OCI-LY3 (cell line): ENCODE measurements at regions not wholly inside any gene's neighbourhood (a gene's known extent, or its start where the extent isn't known, plus 50 kb on each side); places are given as distances from the start of the nearest gene placed in this dataset.

Experiments used
- H2AFZ ChIP-seq: fragments of 200-600, 300-600 bp; shearing (Covaris generic); 2 replicates; pipeline ENCODE4 v1.6.0; 2014; ENCODE audit warnings: antibody characterized with exemption, low read depth, low read length
- H3K27ac ChIP-seq: fragments of 200-600, 300-600 bp; sonication (generic); 2 replicates; pipeline ENCODE4 v1.5.1; 2014; ENCODE audit warnings: mild to moderate bottlenecking, low read length, moderate library complexity, mixed read lengths
- H3K27me3 ChIP-seq: fragments of 200-600, 300-600 bp; sonication (generic); 2 replicates; pipeline ENCODE4 v1.6.1; 2014; ENCODE audit warnings: low read depth, low read length, mixed read lengths
- H3K36me3 ChIP-seq: fragments of 200-600, 300-600 bp; sonication (generic); replicated peaks from 2 replicates; pipeline ENCODE3; 2014; ENCODE audit warnings: low read depth, low read length, mixed read lengths
- H3K4me1 ChIP-seq: fragments of 300-600, 200-600 bp; sonication (generic); 2 replicates; pipeline ENCODE4 v1.6.1; 2014; ENCODE audit warnings: low read length, mixed read lengths
- H3K4me2 ChIP-seq: fragments of 200-600, 300-600 bp; sonication (generic); 2 replicates; pipeline ENCODE4 v1.6.1; 2014; ENCODE audit warnings: low read length, mixed read lengths
- H3K4me3 ChIP-seq: fragments of 300-600, 200-600 bp; sonication (generic); 2 replicates; pipeline ENCODE4 v1.5.1; 2014; ENCODE audit warnings: antibody characterized with exemption, mild to moderate bottlenecking, low read length, moderate library complexity
- H3K79me2 ChIP-seq: fragments of 300-600, 200-600 bp; shearing (Covaris generic); 2 replicates; pipeline ENCODE4 v1.6.1; 2014; ENCODE audit warnings: mild to moderate bottlenecking, low read length, mixed read lengths
- H3K9ac ChIP-seq: fragments of 300-600, 200-600 bp; shearing (Covaris generic); 2 replicates; pipeline ENCODE4 v1.6.0; 2014; ENCODE audit warnings: mild to moderate bottlenecking, low read length, moderate library complexity
- H3K9me3 ChIP-seq: fragments of 200-600, 300-600 bp; shearing (Covaris generic); 2 replicates; pipeline ENCODE4 v1.6.1; 2014; ENCODE audit warnings: low read length, mixed read lengths; ENCODE audit not compliant: insufficient read depth
- H4K20me1 ChIP-seq: fragments of 200-600, 300-600 bp; sonication (generic); 2 replicates; pipeline ENCODE4 v1.6.1; 2016; ENCODE audit warnings: low read length, mixed read lengths; ENCODE audit not compliant: insufficient read depth
- CTCF ChIP-seq: fragments of 200-600, 300-600 bp; sonication (generic); IDR thresholded peaks from 2 replicates; pipeline ENCODE4 v1.5.1; 2014; ENCODE audit warnings: antibody characterized with exemption, low read length, low read depth
- EZH2phosphoT487 ChIP-seq: fragments of 200-600 bp; shearing (Covaris generic); IDR thresholded peaks from 2 replicates; pipeline ENCODE4 v1.6.1; 2018; ENCODE audit warnings: antibody characterized with exemption, mixed run types, low read depth

DNA sequence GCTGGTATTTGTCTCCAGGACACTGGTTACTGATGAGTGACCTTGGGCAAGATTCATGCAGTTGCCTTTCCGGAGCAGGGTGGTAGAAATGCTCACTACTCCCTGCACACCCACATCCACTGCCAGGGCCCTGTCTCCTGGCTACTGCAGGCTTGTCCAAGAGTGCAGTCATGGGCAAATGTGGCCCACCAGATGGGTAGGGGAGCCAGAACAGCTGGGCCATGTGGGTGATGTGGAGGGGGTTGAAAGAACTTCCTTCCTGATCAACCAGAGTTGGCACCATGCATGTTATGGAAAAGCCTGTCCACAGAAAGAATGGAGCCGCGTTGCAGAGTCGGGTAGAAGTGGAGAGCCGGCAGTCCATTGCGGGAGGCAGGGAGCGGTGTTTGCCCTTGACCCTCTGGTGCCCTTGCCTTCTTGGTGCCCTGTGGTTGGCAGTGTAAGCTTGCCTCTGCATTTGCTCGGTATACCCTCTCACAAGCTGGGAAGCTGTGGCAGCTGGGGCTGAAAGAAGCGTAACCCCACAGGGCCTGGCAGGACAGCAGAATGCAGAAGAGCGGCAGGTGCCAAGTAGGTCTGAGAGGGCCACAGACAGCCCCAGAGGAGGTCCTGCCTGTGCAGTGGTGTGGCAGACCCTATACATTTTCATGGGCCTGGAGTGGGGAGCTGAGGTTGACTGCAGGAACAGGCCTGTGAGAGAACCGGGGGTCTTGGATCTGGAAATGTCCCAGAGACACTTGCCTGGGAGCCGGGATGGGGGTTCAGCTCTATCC lies 253.2 kb downstream of the TFCP2L1 start:
- H3K4me1 ChIP-seq = no peaks in the 10 kb centered on the region
- H3K79me2 ChIP-seq = no peaks in the 10 kb centered on the region
- no peaks in the 10 kb centered on the region for H3K36me3 ChIP-seq
- no peak overlapping the region for H3K27ac ChIP-seq
- H3K9ac ChIP-seq = no peak overlapping the region
- H3K27me3 ChIP-seq = peaks cover 56% of the 10 kb centered on the region
- no peak overlapping the region for H3K4me2 ChIP-seq
- H2AFZ ChIP-seq = no peak overlapping the region
- no peak for TF ChIP-seq EZH2phosphoT487
- TF ChIP-seq CTCF = no peak
- H3K4me3 ChIP-seq = no peak overlapping the region
- H3K9me3 ChIP-seq = no peaks in the 10 kb centered on the region
- no peaks in the 10 kb centered on the region for H4K20me1 ChIP-seq

DNA sequence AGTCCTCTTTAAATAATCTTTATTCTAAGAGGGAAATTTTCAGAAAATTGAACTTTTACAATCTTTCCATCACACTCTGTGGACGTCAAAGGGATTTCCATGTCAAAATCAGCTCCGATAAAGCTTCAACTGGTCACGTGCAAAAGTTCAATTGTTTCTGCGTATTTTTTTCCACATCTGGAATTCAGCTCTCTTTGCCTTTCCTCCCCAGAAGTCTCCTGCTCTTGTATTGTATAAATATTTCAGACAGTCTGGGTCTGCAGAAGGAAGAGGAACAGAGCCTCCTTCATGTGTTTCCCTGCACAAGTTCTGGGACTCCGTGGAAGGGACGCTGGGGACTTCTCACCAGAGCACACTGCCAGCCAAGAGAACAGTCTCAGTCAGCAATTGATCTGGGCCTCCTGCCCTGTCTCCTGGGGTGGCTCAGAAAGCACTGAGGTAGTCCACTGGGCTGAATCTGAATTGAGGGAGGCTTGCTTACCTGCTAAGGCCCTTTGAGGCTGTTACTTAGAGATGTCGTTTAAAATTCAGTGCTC lies 251.5 kb downstream of the TFCP2L1 start:
- no peak overlapping the region for H3K27ac ChIP-seq
- H3K4me2 ChIP-seq = no peak overlapping the region
- no peak for TF ChIP-seq EZH2phosphoT487
- no peak for TF ChIP-seq CTCF
- H3K4me1 ChIP-seq = no peaks in the 10 kb centered on the region
- peaks cover 45% of the 10 kb centered on the region for H3K27me3 ChIP-seq
- no peaks in the 10 kb centered on the region for H3K36me3 ChIP-seq
- no peak overlapping the region for H2AFZ ChIP-seq
- no peak overlapping the region for H3K4me3 ChIP-seq
- H3K9ac ChIP-seq = no peak overlapping the region
- no peaks in the 10 kb centered on the region for H3K9me3 ChIP-seq
- no peaks in the 10 kb centered on the region for H3K79me2 ChIP-seq
- no peaks in the 10 kb centered on the region for H4K20me1 ChIP-seq

DNA sequence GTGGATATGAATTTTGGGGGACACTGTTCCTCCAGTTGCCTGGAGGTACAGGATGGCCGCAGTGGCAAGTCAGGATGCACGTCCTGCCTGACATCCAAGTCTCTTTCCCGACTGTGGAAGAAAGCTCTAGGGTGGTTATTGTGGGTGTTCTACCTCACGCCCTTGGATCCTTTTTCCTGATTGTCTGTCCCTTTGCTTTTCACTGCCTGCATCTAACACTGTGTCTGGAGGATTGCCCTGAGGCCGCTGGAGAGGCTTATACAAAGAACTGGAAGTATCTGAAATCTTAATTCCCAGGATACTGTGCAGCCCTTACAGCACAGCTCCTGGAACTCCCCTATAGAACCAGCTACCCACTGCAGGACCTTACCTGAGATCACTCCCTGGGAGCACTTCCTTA lies 250.5 kb downstream of the TFCP2L1 start:
- Histone ChIP-seq H2AFZ (no peak overlapping the region), H3K27me3 (peaks cover 38% of the 10 kb centered on the region), H4K20me1 (no peaks in the 10 kb centered on the region), H3K9me3 (no peaks in the 10 kb centered on the region), H3K4me2 (no peak overlapping the region), H3K79me2 (no peaks in the 10 kb centered on the region), H3K4me3 (no peak overlapping the region), H3K27ac (no peak overlapping the region), H3K4me1 (no peaks in the 10 kb centered on the region), H3K9ac (no peak overlapping the region), H3K36me3 (no peaks in the 10 kb centered on the region)
- TF ChIP-seq EZH2phosphoT487 (no peak), CTCF (no peak)

DNA sequence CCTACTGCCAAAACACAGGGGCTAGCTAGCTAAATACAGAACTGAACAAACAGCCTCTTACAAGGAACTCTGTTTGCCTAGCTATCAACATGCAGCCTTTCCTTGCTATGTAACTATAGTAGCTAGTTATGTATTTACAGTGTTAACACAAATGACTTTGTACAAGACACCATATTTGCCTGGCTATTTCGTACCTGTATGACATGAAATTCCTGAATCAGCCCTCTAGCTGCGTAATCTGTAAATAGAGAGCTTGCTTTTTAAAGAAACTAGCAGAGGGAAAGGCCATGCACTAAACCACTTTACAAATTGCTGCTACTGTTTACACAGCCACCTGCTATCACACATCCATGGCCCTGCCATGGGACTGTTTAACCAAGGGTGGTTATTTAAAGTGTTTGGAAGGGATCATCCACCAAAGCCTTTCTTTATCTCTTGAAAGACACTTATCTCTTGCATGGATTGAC lies 248.7 kb downstream of the TFCP2L1 start:
- Histone ChIP-seq H3K9me3 (no peaks in the 10 kb centered on the region), H2AFZ (no peak overlapping the region), H3K79me2 (no peaks in the 10 kb centered on the region), H4K20me1 (no peaks in the 10 kb centered on the region), H3K9ac (no peak overlapping the region), H3K4me1 (no peaks in the 10 kb centered on the region), H3K36me3 (no peaks in the 10 kb centered on the region), H3K27me3 (peaks cover 26% of the 10 kb centered on the region), H3K27ac (no peak overlapping the region), H3K4me2 (no peak overlapping the region), H3K4me3 (no peak overlapping the region)
- no peak for TF ChIP-seq CTCF
- no peak for TF ChIP-seq EZH2phosphoT487
